HEK293T (cell line): ENCODE measurements at regions not wholly inside any gene's neighbourhood (a gene's known extent, or its start where the extent isn't known, plus 50 kb on each side); places are given as distances from the start of the nearest gene placed in this dataset.

Source experiments
- BHLHE40 ChIP-seq: fragments of 450-650 bp; IDR thresholded peaks from 2 replicates; pipeline ENCODE4 v1.6.1; 2016; ENCODE audit warnings: mild to moderate bottlenecking, moderate library complexity, borderline replicate concordance
- ELF4 ChIP-seq: fragments of 450-650 bp; IDR thresholded peaks from 2 replicates; pipeline ENCODE4 v1.6.1; 2017; ENCODE audit warnings: antibody characterized with exemption
- L3MBTL2 ChIP-seq: fragments of 450-650 bp; conservative IDR thresholded peaks from 2 replicates; pipeline ENCODE4 v1.6.1; 2016; ENCODE audit warnings: mild to moderate bottlenecking
- LEF1 ChIP-seq: fragments of 450-650 bp; IDR thresholded peaks from 2 replicates; pipeline ENCODE4 v1.6.1; 2017; ENCODE audit warnings: mild to moderate bottlenecking, borderline replicate concordance
- NFRKB ChIP-seq: fragments of 450-650 bp; IDR thresholded peaks from 2 replicates; pipeline ENCODE4 v1.6.1; 2016; ENCODE audit warnings: mild to moderate bottlenecking, moderate library complexity
- SP1 ChIP-seq: fragments of 450-650 bp; IDR thresholded peaks from 2 replicates; pipeline ENCODE4 v1.6.1; 2017
- TARDBP ChIP-seq: fragments of 450-650 bp; IDR thresholded peaks from 2 replicates; pipeline ENCODE4 v1.6.1; 2016
- TF ChIP-seq, protein P1 (sequence below): fragments of 450-650 bp; IDR thresholded peaks from 2 replicates; pipeline ENCODE4 v1.6.1; 2016

DNA sequence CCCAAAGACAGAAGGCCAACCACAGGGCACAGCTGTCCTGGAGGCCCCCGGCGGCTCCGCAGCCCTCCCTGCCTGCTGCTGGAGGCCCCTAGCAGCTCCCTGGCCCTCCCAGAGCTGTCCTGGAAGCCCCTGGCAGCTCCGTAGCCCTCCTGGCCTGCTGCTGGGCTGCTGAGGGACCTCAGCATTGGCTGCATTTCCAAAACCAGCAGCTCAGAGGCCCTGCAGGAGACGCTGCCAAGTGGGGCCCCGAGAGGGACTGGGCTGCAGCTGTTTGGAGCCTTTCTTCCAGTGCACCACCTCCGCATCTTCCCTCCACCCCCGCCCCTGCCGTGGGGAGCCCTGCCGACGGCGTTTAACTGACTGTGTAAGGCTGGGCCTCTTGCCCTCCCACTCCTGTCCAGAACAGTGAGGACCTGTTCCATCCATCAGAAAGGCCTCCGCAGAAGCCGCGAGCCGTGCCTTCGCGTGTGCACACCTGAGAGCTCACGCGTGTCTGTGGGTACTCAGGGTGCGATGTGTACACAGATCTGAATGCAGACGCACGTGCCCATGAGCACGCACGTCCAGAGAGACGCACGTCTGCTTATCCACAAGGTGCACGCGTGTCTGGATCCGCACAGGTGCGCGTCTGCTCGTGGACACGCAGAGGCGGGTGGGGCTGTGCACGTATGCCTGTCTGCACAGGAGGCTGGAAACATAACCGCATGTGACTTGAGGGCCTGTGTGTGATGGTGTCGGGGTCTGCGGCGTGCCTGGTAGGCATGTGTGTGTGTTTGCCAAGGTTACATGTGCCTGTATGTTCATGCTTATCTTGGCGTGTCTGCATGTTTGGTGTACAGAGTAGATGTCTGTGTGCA is 57.0 kb upstream of the FBRSL1 start:
- TF ChIP-seq SP1 (no peak), ELF4 (no peak), LEF1 (no peak), L3MBTL2 (no peak), TARDBP (no peak), BHLHE40 (no peak), NFRKB (no peak)
- TF ChIP-seq, protein P1, sequence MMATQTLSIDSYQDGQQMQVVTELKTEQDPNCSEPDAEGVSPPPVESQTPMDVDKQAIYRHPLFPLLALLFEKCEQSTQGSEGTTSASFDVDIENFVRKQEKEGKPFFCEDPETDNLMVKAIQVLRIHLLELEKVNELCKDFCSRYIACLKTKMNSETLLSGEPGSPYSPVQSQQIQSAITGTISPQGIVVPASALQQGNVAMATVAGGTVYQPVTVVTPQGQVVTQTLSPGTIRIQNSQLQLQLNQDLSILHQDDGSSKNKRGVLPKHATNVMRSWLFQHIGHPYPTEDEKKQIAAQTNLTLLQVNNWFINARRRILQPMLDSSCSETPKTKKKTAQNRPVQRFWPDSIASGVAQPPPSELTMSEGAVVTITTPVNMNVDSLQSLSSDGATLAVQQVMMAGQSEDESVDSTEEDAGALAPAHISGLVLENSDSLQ: no peak
